GM10266 (cell line): ENCODE measurements at regions not wholly inside any gene's neighbourhood (a gene's known extent, or its start where the extent isn't known, plus 50 kb on each side); places are given as distances from the start of the nearest gene placed in this dataset.

Source experiments
- DNase-seq: peaks from one replicate; pipeline ENCODE4 v3.0.0; 2012; ENCODE audit errors: extremely low spot score
- CTCF ChIP-seq: IDR thresholded peaks from 2 replicates; pipeline ENCODE4 v1.5.1; 2012; ENCODE audit warnings: mild to moderate bottlenecking, low read depth; ENCODE audit not compliant: control insufficient read depth, insufficient read depth; ENCODE audit errors: missing control alignments

GRCh38 chr2:230661072-230661957, 51.3 kb upstream of the CAB39 start:
- no peak for DNase-seq
- no peak for TF ChIP-seq CTCF
